OCI-LY7 (cell line): ENCODE measurements at regions not wholly inside any gene's neighbourhood (a gene's known extent, or its start where the extent isn't known, plus 50 kb on each side); places are given as distances from the start of the nearest gene placed in this dataset.

Experiments
- BruUV-seq: library from RNA; stranded (reverse); fragments of 400-500 nt; replicated peaks from 2 replicates; lab custom pipeline; 2021; lab: Mats Ljungman, UMichigan
- CTCF ChIA-PET: fragments of 300-600 bp; sonication (Branson Sonifier 250); formaldehyde crosslinking; loops from one replicate; lab custom pipeline; 2022; ENCODE audit warnings: antibody characterized with exemption; ENCODE audit not compliant: unreplicated experiment; lab: Charles Lee
- POLR2A ChIA-PET: fragments of 300-600 bp; sonication (Branson Sonifier 250); formaldehyde crosslinking; loops from one replicate; lab custom pipeline; 2022; ENCODE audit warnings: antibody characterized with exemption; lab: Charles Lee
- DNase-seq: peaks from one replicate; pipeline ENCODE4 v3.0.0-alpha.2; 2015; ENCODE audit warnings: low spot score
- H2AFZ ChIP-seq: fragments of 200-600 bp; sonication (generic), shearing (Covaris generic); 2 replicates; pipeline ENCODE4 v1.6.1; 2014; ENCODE audit warnings: mild to moderate bottlenecking, antibody characterized with exemption, low read length, moderate library complexity
- H3K27ac ChIP-seq: fragments of 200-600 bp; sonication (generic); 2 replicates; pipeline ENCODE4 v1.5.1; 2014; ENCODE audit warnings: mixed run types, low read depth, mild to moderate bottlenecking, moderate library complexity, low read length, inconsistent platforms; ENCODE audit not compliant: poor library complexity, severe bottlenecking
- H3K36me3 ChIP-seq: fragments of 200-600 bp; sonication (generic); 2 replicates; pipeline ENCODE4 v1.6.1; 2014; ENCODE audit warnings: mild to moderate bottlenecking, antibody characterized with exemption, low read length, moderate library complexity, mixed read lengths; ENCODE audit not compliant: insufficient read depth
- H3K4me1 ChIP-seq: fragments of 200-600 bp; sonication (generic); 2 replicates; pipeline ENCODE4 v1.5.1; 2014; ENCODE audit warnings: mild to moderate bottlenecking, low read length; ENCODE audit not compliant: insufficient read depth, poor library complexity, severe bottlenecking
- H3K4me2 ChIP-seq: fragments of 200-600 bp; sonication (generic); 2 replicates; pipeline ENCODE4 v1.6.1; 2014; ENCODE audit warnings: mild to moderate bottlenecking, low read length
- H3K4me3 ChIP-seq: fragments of 200-600 bp; sonication (generic); 2 replicates; pipeline ENCODE4 v1.5.1; 2014; ENCODE audit warnings: mild to moderate bottlenecking, low read depth, low read length; ENCODE audit not compliant: poor library complexity, severe bottlenecking
- H3K79me2 ChIP-seq: fragments of 200-600 bp; sonication (generic); 2 replicates; pipeline ENCODE4 v1.6.1; 2016; ENCODE audit warnings: low read depth, mild to moderate bottlenecking, low read length, moderate library complexity, mixed read lengths; ENCODE audit not compliant: insufficient read depth
- H3K9me2 ChIP-seq: fragments of 200-600 bp; sonication (generic); 2 replicates; pipeline ENCODE4 v1.6.1; 2016; ENCODE audit warnings: mild to moderate bottlenecking, low read length, mixed read lengths; ENCODE audit not compliant: insufficient read depth
- H3K9me3 ChIP-seq: fragments of 200-600 bp; sonication (generic); 2 replicates; pipeline ENCODE4 v1.6.1; 2014; ENCODE audit warnings: mild to moderate bottlenecking, mixed run types, low read length, mixed read lengths
- H4K20me1 ChIP-seq: fragments of 200-600 bp; sonication (generic); 2 replicates; pipeline ENCODE4 v1.6.1; 2014; ENCODE audit warnings: mild to moderate bottlenecking, antibody characterized with exemption, low read length, moderate library complexity, mixed read lengths; ENCODE audit not compliant: insufficient read depth
- CTCF ChIP-seq: fragments of 200-600 bp; sonication (generic); conservative IDR thresholded peaks from 2 replicates; pipeline ENCODE4 v1.5.1; 2014; ENCODE audit warnings: mild to moderate bottlenecking, antibody characterized with exemption, low read length, moderate library complexity, mixed read lengths
- EZH2phosphoT487 ChIP-seq: fragments of 200-600 bp; sonication (generic); IDR thresholded peaks from 2 replicates; pipeline ENCODE4 v1.6.1; 2018; ENCODE audit warnings: low read depth, borderline replicate concordance, mild to moderate bottlenecking, mixed run types, antibody characterized with exemption, low read length, moderate library complexity, mixed read lengths
- intact Hi-C: fragments of 100-400 bp; cut with micrococcal nuclease; formaldehyde crosslinking; loops from one replicate; pipeline ENCODE4 v1.10.0; 2022; ENCODE audit not compliant: unreplicated experiment

DNA sequence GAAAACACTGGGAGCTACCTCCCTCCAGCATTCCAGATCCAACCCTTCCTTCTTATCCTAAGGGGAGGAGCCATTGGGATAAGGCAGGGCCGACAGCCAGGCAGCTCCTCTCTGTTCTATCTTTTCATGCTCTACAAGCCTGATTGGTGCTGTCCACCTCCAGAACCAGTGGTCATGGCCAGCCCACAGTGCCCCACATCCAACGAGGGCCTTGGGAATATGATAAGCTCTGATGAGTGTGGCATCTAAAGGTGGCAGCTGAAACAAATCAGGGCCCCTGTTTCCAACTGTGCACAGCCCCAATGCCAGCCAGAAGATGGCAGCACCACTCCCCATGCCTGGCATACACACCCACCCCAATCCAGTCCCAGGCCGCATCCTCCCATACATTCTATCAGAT is 329.3 kb downstream of the C1D start:
- H3K36me3 ChIP-seq: no peaks in the 10 kb centered on the region
- DNase-seq: peak; percentile 46
- no peaks in the 10 kb centered on the region for H3K9me2 ChIP-seq
- no peak overlapping the region for H3K4me3 ChIP-seq
- H3K27ac ChIP-seq: no peak overlapping the region
- ChIA-PET CTCF (no interaction called here), POLR2A (interaction anchor here (1.0 kb wide), 1 partner anchor 294 kb away, joined by 3 read pairs; no protein-coding TSS in a partner anchor)
- no peaks in the 10 kb centered on the region for H3K4me1 ChIP-seq
- H4K20me1 ChIP-seq: no peaks in the 10 kb centered on the region
- TF ChIP-seq CTCF: peak; percentile 75
- no peak for TF ChIP-seq EZH2phosphoT487
- H3K9me3 ChIP-seq: no peaks in the 10 kb centered on the region
- no peaks in the 10 kb centered on the region for H3K79me2 ChIP-seq
- no TSS peak for BruUV-seq
- no peak overlapping the region for H2AFZ ChIP-seq
- intact Hi-C loops: loop anchor here (1.0 to 5.0 kb wide), 4 partner anchors 107 to 559 kb away; no protein-coding TSS in a partner anchor
- no peak overlapping the region for H3K4me2 ChIP-seq

- BruUV-seq: no TSS peak
- TF ChIP-seq CTCF: no peak
- TF ChIP-seq EZH2phosphoT487: no peak
Measured at GRCh38 chr2:67752199-67752598, 310.6 kb downstream of the C1D start.

DNA sequence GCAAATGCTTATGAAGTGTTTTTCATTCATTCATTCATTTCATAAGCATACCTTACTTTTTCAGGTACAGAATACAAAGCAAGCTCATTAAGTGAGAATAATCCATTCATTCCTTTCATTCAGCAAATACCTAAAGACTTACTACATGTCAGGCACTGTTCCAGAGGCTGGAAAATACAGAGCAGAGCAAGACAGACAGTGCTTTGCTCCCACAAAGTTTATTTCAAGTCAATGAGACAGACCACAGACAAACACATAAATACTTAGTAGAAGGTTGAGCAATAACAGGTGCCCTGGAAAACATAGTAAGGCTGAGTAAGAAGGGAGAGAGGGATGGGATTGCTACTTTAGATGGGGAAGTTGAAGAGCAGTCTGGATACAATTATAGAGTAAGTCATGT is 309.8 kb downstream of the C1D start:
- no TSS peak for BruUV-seq
- Histone ChIP-seq H3K27ac (no peak overlapping the region), H3K4me3 (no peak overlapping the region), H3K4me2 (no peak overlapping the region), H3K4me1 (no peaks in the 10 kb centered on the region), H3K9me3 (no peaks in the 10 kb centered on the region), H2AFZ (no peak overlapping the region), H3K9me2 (no peaks in the 10 kb centered on the region), H3K79me2 (no peaks in the 10 kb centered on the region), H3K36me3 (no peaks in the 10 kb centered on the region), H4K20me1 (no peaks in the 10 kb centered on the region)
- TF ChIP-seq EZH2phosphoT487 (no peak), CTCF (no peak)
- intact Hi-C loops: no loop called here
- ChIA-PET POLR2A (interaction anchor here (0.5 kb wide), 1 partner anchor 89 kb away, joined by 5 read pairs; no protein-coding TSS in a partner anchor), CTCF (interaction anchor here (0.6 kb wide), 1 partner anchor 1037 kb away, joined by 3 read pairs; no protein-coding TSS in a partner anchor)
- no peak for DNase-seq

More at GRCh38 chr2:67752199-67752598, 310.6 kb downstream of the C1D start:
- Histone ChIP-seq H3K4me1 (no peaks in the 10 kb centered on the region), H3K36me3 (no peaks in the 10 kb centered on the region), H3K27ac (no peak overlapping the region), H3K9me2 (no peaks in the 10 kb centered on the region), H3K4me3 (no peak overlapping the region), H3K79me2 (no peaks in the 10 kb centered on the region), H3K9me3 (no peaks in the 10 kb centered on the region), H4K20me1 (no peaks in the 10 kb centered on the region), H2AFZ (no peak overlapping the region), H3K4me2 (no peak overlapping the region)
- no peak for DNase-seq
- POLR2A ChIA-PET: interaction anchor here (0.5 kb wide), 1 partner anchor 90 kb away, joined by 5 read pairs; no protein-coding TSS in a partner anchor
- intact Hi-C loops: no loop called here
- CTCF ChIA-PET: no interaction called here
